ENCODE measurements at regions not wholly inside any gene's neighbourhood (a gene's known extent, or its start where the extent isn't known, plus 50 kb on each side); places are given as distances from the start of the nearest gene placed in this dataset.

DNA sequence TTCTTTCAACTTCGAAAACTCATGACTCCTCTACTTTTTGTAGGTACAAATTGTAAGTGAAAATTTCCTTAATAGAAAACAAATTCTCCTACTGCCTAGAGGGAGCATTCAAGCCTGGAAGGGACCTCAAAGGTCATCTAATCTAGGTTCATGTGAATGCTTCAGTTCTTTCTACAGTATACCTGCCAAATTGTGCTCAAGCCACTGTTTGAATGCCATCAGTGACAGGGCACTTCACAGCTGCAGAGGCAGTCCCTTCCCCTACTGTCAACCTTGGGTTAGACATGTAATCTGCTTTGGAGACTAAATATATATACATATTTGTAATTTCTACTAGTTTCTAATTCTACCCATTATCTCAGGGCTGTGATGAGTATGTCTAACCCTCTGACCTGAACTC lies 681.3 kb upstream of the CDH2 start:
- H3K27ac Mint-ChIP-seq: no peak overlapping the region
- H3K27me3 Mint-ChIP-seq: no peaks in the 10 kb centered on the region
- DNase-seq: no peak

DNA sequence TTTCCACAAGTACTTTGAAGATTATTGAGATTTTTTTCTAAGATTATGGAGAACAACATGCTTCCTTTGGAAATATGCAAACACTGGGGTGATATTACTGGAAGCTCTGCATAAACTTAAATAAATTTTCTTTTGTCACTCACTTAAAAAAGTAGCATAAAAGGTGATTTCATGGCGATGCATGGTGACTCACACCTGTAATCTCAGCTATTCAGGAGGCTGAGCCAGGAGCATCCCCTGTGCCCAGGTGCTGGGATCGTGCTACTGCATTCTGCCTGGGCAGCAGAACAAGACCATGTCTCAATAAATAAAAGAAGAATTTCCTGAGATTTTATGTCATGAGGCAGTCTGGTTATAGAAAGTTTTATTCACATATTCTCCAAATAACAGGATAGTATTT lies 679.1 kb upstream of the CDH2 start:
- H3K27ac Mint-ChIP-seq: no peak overlapping the region
- no peaks in the 10 kb centered on the region for H3K4me1 Mint-ChIP-seq
- no peak overlapping the region for H3K4me3 Mint-ChIP-seq
- no peak for DNase-seq
- H3K9me3 Mint-ChIP-seq: peaks cover 5 to 14% of the 10 kb centered on the region in 2 donors
- no peaks in the 10 kb centered on the region for H3K27me3 Mint-ChIP-seq
- ATAC-seq: no peak

More for the DNA sequence above, 681.3 kb upstream of the CDH2 start:
- H3K9me3 Mint-ChIP-seq: peaks cover 5 to 15% of the 10 kb centered on the region in 2 donors
- ATAC-seq: no peak
- H3K4me3 Mint-ChIP-seq: no peak overlapping the region
- H3K4me1 Mint-ChIP-seq: no peaks in the 10 kb centered on the region

DNA sequence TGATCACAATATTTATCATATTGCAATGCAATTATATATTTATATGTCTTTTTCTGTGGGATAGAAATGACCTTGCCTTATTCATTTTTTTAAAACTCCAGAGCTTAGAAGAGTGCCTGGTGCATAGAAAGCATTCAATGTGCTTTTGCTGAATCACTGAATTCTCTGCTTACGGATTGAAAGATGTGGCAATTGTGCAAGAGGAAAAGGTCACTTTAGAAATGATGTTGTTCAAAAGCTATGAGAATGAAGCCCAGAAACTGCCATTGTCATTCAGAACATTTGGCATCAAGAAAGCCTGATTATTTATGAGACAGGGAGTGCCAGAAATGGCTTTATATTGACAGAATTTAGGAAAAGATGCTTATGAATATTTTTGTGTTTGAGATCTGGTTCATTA lies 678.6 kb upstream of the CDH2 start:
- DNase-seq (no peak), ATAC-seq (no peak)
- Mint-ChIP-seq H3K4me1 (no peaks in the 10 kb centered on the region), H3K4me3 (no peak overlapping the region), H3K9me3 (peaks cover 5 to 16% of the 10 kb centered on the region in 2 donors), H3K27ac (no peak overlapping the region), H3K27me3 (no peaks in the 10 kb centered on the region)

DNA sequence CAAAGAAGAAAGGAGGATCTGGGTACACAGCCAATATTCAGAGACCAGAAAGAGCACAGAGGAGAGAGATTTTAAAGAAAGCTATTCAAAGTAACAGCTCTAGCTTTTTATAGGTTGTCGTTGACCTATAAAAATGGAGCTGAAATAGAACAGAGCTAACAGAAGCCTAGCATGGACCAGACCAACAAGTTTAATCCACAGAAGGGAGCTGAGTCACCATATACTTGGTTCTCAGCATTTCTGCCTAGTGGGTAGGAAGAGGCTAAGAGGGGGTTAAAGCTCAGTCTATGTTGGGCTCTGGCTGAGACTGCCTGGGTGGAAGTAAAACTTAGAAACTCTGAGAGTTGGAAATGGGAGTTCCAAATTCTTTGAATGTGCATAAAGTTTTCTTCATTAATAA lies 678.0 kb upstream of the CDH2 start:
- ATAC-seq (no peak), DNase-seq (no peak)
- no peaks in the 10 kb centered on the region for H3K4me1 Mint-ChIP-seq
- H3K9me3 Mint-ChIP-seq: peaks cover 5 to 22% of the 10 kb centered on the region in 2 donors
- no peak overlapping the region for H3K4me3 Mint-ChIP-seq
- no peaks in the 10 kb centered on the region for H3K27me3 Mint-ChIP-seq
- no peak overlapping the region for H3K27ac Mint-ChIP-seq

DNA sequence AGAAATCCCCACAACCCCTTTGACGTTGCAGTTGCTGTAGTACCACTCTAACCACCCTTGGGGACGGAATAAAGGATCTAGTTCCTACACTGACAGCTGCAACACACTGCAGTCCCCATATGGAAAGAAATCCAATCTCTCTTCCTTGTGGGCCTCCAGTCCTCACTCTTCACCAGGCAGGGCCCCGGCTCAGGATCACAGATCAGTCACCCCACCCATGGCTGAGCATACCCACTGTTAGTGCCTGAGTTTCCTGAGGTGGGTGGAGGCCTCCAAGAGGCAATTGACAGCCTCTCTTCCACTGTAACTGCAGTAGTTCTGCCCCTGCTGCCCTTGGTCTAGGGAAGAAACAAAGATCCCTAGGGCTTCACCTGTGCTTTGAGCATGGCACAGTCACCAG lies 670.0 kb upstream of the CDH2 start:
- no peak for ATAC-seq
- H3K27ac Mint-ChIP-seq: no peak overlapping the region
- H3K4me3 Mint-ChIP-seq: no peak overlapping the region
- no peaks in the 10 kb centered on the region for H3K4me1 Mint-ChIP-seq
- peaks cover 22 to 24% of the 10 kb centered on the region in 2 donors for H3K9me3 Mint-ChIP-seq
- no peaks in the 10 kb centered on the region for H3K27me3 Mint-ChIP-seq
- no peak for DNase-seq

DNA sequence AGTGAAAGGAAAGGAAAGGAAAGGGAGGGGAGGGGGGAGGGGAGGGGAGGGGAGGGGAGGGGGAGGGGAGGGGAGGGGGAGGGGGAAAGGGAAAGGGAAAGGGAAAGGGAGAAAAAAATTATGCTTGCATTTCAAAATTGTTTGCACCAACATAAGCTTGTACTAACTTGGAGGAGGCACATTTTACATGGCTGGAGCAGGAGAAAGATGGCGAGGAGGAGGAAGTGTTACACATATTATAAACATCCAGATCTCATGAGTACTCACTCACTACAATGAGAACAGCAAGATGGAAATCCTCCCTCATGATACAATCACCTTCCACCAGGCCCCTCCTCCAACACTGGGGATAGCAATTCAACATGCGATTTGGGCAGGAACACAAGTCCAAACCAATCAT lies 660.2 kb upstream of the CDH2 start:
- Mint-ChIP-seq H3K27ac (no peak overlapping the region), H3K9me3 (peaks cover 7 to 23% of the 10 kb centered on the region in 2 donors), H3K4me1 (no peaks in the 10 kb centered on the region), H3K27me3 (no peaks in the 10 kb centered on the region), H3K4me3 (no peak overlapping the region)
- no peak for ATAC-seq
- no peak for DNase-seq

DNA sequence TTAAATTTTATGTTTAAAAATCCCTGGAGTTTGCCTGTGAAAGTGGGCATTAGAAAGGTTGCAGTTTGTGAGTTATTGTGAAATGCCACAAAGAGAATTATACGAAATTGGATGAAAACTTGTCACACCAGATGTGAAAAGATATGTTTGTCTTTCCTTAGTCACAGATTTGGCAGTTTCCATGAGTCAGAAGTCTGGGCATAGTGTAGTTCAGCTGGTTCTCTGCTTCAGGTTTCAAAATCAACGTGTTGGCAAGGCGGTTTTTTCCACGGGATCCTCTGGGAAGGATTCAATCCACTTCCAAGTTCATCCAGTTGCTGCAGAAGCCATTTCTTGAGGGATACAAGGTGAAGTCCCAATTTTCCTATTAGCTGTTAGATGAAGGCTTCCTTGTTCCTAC lies 658.0 kb upstream of the CDH2 start:
- ATAC-seq (no peak), DNase-seq (no peak)
- no peak overlapping the region for H3K27ac Mint-ChIP-seq
- H3K4me1 Mint-ChIP-seq: no peaks in the 10 kb centered on the region
- H3K27me3 Mint-ChIP-seq: no peaks in the 10 kb centered on the region
- H3K4me3 Mint-ChIP-seq: no peak overlapping the region
- H3K9me3 Mint-ChIP-seq: peaks cover 7 to 16% of the 10 kb centered on the region in 2 donors

DNA sequence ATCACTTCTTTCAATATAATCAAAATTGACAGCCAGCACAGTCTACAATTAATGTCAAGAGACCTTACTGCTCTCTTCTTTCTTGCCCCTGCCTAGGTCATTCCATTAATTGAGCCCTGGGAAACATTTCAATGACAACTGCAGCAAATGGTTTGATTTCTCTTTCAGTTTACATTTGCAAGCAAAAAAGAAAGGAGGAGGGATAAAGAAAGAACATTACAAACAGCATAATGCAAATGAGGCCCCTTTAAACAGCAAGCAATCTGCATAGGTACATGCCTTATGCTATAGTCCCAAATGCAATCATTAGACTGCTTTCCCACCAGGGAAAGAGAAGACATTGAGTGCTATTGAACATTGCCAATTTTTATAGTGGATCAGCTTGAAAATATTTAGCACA lies 655.0 kb upstream of the CDH2 start:
- ATAC-seq (no peak), DNase-seq (no peak)
- Mint-ChIP-seq H3K4me3 (no peak overlapping the region), H3K27ac (no peak overlapping the region), H3K4me1 (no peaks in the 10 kb centered on the region), H3K9me3 (peaks cover 4% of the 10 kb centered on the region in 2 donors), H3K27me3 (no peaks in the 10 kb centered on the region)

DNA sequence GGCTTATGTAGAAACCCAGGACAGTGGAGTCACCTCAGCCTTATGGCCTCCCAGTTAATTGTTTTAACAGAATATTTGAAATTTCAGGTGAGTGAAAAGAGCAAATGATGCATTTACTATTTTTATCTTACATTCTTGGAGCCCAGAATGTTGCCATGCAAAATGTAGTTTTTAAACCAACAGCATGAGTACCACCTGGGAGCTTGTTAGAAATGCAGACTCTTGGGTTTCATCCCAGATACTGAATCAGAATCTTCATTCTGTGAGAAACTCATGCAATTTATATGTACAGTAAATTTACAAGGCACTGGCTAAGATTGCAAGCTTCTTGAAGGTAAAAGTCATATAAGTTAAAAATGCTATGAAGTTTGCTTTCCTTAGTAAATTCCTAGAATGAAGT lies 654.5 kb upstream of the CDH2 start:
- DNase-seq (no peak), ATAC-seq (no peak)
- Mint-ChIP-seq H3K4me1 (no peaks in the 10 kb centered on the region), H3K9me3 (peaks cover under 1 to 4% of the 10 kb centered on the region in 2 donors), H3K27me3 (no peaks in the 10 kb centered on the region), H3K4me3 (no peak overlapping the region), H3K27ac (no peak overlapping the region)

DNA sequence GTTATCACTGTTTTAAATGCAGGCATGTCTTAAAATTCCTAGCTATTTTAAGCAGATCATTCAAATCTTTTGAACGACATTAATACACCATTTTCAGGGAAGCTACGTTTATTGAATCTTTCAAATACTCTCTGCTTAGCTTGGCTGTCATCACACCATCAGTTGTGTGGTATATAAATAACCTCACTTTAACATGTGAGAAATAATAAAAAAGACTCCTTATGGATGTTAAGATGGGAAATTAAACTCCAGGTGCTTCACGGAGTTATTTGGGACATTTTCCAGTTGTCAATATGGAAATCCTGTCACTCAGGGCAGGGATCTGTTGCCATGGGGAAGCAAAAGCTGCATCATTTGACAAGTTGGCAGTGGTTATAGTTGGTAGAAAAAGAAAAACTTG lies 649.2 kb upstream of the CDH2 start:
- H3K4me1 Mint-ChIP-seq: no peaks in the 10 kb centered on the region
- ATAC-seq (no peak), DNase-seq (no peak)
- H3K9me3 Mint-ChIP-seq: peaks cover 8 to 10% of the 10 kb centered on the region in 2 donors
- no peak overlapping the region for H3K4me3 Mint-ChIP-seq
- H3K27ac Mint-ChIP-seq: no peak overlapping the region
- no peaks in the 10 kb centered on the region for H3K27me3 Mint-ChIP-seq

DNA sequence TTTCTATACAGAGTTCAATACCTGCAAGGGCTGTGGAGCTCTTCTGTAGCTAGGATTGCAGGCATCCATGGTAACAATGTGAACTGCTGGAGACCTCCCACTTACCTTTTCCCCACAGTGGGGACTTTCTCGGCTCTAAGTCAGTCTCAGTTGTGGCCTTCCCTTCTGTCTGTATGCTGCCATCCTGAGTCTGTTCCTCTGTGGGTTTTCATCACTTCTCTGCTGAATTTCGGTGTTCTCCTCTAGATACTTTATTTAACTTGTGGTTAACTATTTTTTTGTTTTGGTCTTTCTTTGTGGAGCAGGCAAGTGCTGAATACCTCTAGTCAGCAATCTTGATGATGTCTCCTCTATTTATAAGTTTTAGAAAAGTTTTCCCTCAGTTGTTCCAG lies 647.2 kb upstream of the CDH2 start:
- no peak overlapping the region for H3K4me3 Mint-ChIP-seq

DNA sequence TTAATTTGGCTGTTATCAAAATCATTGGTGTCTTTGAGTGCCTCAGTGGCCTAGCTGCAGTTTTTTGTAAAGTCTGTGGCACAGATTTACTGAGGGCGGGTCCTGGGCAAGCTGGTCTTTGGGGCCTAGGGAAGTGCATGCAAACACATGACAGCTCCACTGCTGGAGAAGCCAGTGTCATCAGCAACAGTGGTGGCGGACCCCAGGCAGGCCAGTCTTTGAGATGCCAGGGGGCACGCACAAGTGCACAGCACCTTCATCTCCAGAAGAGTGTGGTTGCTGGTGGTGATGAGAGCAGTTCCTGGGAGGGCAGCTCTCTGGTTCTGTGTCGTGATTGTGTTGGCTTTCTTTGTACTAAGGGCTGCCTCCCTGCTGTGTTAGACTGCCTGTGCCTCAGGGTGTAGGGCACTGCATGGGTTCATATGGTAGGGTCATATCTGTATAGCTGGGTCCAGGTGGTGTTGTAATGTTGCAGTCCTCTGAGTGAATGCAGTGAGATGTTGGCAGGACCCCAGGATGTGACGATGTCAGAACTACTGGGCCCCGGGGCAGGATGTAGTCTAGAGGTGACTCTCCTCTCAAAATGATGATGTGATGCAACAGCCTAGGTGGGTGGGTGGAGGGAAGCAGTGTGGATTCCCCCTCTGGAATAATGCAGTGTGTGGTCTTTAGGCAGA lies 646.7 kb upstream of the CDH2 start:
- Mint-ChIP-seq H3K27me3 (no peaks in the 10 kb centered on the region), H3K4me3 (no peak overlapping the region), H3K9me3 (peaks cover 8 to 9% of the 10 kb centered on the region in 2 donors), H3K27ac (no peak overlapping the region), H3K4me1 (no peaks in the 10 kb centered on the region)
- no peak for ATAC-seq
- no peak for DNase-seq

More for the DNA sequence above, 647.2 kb upstream of the CDH2 start:
- no peak for DNase-seq
- Mint-ChIP-seq H3K4me1 (no peaks in the 10 kb centered on the region), H3K27me3 (no peaks in the 10 kb centered on the region), H3K9me3 (peaks cover 7 to 8% of the 10 kb centered on the region in 2 donors), H3K27ac (no peak overlapping the region)
- ATAC-seq: no peak

DNA sequence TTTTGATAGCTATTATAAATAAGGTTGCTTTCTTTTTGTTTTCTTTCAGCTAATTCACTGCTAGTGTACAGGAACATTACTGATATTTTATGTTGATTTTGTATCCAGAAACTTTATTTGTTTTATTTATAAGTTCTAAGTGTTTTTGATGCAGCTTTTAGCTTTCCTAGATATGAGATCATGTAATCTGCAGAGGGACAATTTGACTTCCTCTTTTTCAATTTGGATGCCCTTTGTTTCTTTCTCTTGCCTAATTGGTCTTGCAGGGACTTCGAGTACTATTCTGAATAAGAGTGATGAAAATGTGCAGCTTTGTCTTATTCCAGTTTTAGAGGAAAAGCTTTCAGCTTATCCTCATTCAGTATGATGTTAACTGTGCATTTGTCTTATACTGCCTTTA lies 643.4 kb upstream of the CDH2 start:
- Mint-ChIP-seq H3K4me1 (no peaks in the 10 kb centered on the region), H3K27ac (no peak overlapping the region), H3K27me3 (no peaks in the 10 kb centered on the region), H3K4me3 (no peak overlapping the region), H3K9me3 (peaks cover 8 to 12% of the 10 kb centered on the region in 2 donors)
- ATAC-seq: no peak
- no peak for DNase-seq

DNA sequence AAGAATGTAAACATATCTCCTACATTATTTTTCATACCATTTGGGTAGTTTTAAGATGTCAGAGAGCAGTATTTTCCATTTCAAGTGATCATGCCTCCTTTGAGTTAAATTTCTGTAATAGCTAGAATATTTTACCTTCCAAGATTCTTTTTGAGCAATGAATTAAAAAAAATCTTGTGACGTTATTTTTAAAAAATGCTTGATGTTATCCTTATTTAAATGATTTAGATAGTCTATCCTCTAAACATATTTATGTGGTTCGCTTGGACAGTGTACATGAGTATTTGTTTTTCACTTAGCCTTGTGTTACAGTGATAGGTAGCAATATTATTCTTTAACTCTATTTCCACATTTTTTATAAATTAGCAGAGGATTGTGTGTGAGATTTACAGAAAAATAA lies 639.2 kb upstream of the CDH2 start:
- DNase-seq (no peak), ATAC-seq (no peak)
- H3K27me3 Mint-ChIP-seq: no peaks in the 10 kb centered on the region
- H3K9me3 Mint-ChIP-seq: peaks cover 0 to 16% of the 10 kb centered on the region in 2 donors
- H3K4me1 Mint-ChIP-seq: no peaks in the 10 kb centered on the region
- no peak overlapping the region for H3K27ac Mint-ChIP-seq
- H3K4me3 Mint-ChIP-seq: no peak overlapping the region

DNA sequence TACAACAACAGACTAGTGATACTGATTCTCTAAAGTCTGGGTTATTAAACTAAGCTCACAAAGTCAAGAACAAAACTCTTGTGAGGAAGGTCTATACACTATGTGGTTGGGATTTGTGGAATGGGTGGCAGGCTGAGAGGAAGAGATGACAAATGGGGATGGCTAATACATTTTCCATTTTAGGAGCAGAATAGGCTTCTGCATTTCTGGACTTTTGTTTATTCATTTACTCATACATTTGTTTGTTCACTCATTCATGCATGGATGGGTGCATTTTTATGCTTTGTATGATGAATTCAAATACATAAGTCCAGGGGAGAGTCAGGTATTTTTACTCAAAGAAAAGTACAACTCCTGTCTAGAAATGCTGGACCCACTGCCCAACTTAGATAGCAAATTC lies 637.4 kb upstream of the CDH2 start:
- H3K27ac Mint-ChIP-seq: no peak overlapping the region
- peaks cover 3 to 16% of the 10 kb centered on the region in 2 donors for H3K9me3 Mint-ChIP-seq
- H3K27me3 Mint-ChIP-seq: no peaks in the 10 kb centered on the region
- DNase-seq (no peak), ATAC-seq (no peak)
- no peaks in the 10 kb centered on the region for H3K4me1 Mint-ChIP-seq
- H3K4me3 Mint-ChIP-seq: no peak overlapping the region

DNA sequence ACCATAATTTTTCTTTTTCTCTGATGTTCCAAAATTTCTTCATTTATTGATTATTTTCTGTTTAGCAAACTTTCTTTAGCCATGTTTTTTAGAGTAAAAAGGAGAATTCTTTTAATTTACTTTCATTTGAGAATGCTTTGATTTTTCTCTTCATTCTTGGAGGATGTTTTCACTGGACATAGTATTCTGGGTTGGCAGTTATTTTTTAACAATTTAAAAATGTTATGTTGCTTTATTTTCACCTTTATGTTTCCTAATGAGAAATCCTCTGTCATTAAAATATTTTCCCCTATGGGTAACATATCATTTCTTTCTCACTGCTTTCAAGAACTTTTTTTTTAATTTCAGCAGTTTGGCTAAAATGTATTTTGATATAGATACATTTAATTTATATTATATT lies 631.4 kb upstream of the CDH2 start:
- Mint-ChIP-seq H3K9me3 (peaks cover 25 to 29% of the 10 kb centered on the region in 2 donors), H3K4me1 (no peaks in the 10 kb centered on the region), H3K27me3 (no peaks in the 10 kb centered on the region), H3K4me3 (no peak overlapping the region), H3K27ac (no peak overlapping the region)
- ATAC-seq (no peak), DNase-seq (no peak)

DNA sequence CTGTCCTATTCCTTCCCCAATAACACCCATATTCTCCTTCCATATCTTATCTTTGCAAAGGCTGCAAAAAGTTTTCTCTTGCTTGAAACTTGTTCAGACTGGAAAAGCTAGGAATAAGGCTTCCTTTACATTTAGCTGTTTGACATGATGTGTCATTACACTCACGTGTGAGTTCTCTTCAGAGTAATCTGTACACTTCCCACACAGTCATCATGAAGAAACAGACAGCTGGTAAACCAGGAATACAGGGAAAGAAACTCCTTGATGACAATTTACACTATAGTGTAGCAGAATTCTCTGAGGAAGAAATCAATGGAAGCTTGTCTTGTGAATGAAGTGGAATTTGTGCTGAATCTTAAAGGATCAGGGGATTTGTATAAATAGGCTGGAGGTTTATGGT lies 628.6 kb upstream of the CDH2 start:
- Mint-ChIP-seq H3K27me3 (no peaks in the 10 kb centered on the region), H3K27ac (no peak overlapping the region)

More for the DNA sequence above, 628.6 kb upstream of the CDH2 start:
- Mint-ChIP-seq H3K4me3 (no peak overlapping the region), H3K4me1 (no peaks in the 10 kb centered on the region), H3K9me3 (peaks cover 21 to 36% of the 10 kb centered on the region in 2 donors)
- no peak for DNase-seq
- no peak for ATAC-seq
